ENCODE measurements at regions not wholly inside any gene's neighbourhood (a gene's known extent, or its start where the extent isn't known, plus 50 kb on each side); places are given as distances from the start of the nearest gene placed in this dataset.

DNA sequence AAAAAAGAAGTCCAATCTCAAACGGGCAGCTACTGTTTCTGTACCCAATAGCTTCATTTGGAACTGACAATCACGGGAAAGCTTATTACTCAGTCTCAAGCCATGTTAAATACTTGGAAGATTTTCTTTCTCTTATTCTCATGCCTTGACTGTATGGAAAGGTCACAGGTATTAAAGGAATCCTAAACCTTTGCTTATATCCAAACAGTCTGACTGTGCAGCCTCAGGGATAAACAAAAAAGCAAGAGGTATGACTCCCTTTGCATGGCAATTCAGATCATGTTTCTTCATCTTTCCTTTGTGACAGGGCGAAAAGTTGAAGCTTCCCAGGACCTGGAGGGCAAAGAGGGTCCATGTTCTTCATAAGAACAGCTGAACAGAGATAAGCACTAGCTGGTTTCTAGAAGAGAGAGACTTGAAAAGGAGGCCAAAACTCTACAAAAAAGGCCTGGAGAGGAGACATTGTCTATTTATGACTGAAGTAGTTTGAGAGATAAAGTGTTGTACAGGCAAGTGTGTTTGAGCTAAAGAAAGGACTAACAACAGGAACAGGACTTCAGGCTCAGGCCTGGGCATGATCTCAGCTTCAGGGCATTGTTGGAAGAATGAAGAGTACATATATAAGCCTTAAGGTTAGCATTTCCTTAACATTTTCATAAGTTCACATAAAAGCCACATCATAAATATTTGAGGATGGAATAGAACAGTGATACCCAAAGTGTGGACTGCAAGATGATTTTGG lies 231.0 kb upstream of the THRB start:
- no peak for ATAC-seq
- Histone ChIP-seq H3K4me3 (no peak overlapping the region), H3K27me3 (no peaks in the 10 kb centered on the region), H3K9me3 (no peaks in the 10 kb centered on the region), H3K4me1 (no peaks in the 10 kb centered on the region), H3K27ac (no peak overlapping the region), H3K36me3 (no peaks in the 10 kb centered on the region)
- TF ChIP-seq, protein P1, sequence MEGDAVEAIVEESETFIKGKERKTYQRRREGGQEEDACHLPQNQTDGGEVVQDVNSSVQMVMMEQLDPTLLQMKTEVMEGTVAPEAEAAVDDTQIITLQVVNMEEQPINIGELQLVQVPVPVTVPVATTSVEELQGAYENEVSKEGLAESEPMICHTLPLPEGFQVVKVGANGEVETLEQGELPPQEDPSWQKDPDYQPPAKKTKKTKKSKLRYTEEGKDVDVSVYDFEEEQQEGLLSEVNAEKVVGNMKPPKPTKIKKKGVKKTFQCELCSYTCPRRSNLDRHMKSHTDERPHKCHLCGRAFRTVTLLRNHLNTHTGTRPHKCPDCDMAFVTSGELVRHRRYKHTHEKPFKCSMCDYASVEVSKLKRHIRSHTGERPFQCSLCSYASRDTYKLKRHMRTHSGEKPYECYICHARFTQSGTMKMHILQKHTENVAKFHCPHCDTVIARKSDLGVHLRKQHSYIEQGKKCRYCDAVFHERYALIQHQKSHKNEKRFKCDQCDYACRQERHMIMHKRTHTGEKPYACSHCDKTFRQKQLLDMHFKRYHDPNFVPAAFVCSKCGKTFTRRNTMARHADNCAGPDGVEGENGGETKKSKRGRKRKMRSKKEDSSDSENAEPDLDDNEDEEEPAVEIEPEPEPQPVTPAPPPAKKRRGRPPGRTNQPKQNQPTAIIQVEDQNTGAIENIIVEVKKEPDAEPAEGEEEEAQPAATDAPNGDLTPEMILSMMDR (IDR thresholded peaks at IDR 0.05) = no peak
- DNase-seq = no peak
- intact Hi-C loops (cut with DNase I) = no loop called here

DNA sequence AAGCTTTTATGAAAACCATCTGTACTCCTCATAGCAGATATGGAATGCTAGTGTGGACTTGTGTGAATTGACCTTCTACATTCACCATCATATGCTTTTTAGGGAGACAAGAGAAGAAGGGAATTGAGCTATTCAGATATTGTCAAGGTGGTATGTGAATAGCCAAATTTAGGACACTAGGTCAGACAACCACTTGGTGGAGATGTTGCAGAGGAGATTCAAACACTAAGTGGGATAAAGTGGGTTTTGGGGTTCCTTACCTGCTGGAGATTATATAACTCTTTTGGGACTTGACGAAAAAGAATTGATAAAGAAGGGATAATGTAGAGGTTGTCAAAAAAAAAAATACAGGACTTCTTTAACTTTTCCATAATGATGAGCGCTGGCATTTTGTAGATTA lies 231.8 kb upstream of the THRB start:
- H3K4me1 ChIP-seq = no peaks in the 10 kb centered on the region
- no peak overlapping the region for H3K27ac ChIP-seq
- intact Hi-C loops (cut with DNase I) = no loop called here
- H3K4me3 ChIP-seq = no peak overlapping the region
- TF ChIP-seq, protein P1 (IDR thresholded peaks at IDR 0.05) = no peak
- H3K9me3 ChIP-seq = no peaks in the 10 kb centered on the region
- no peaks in the 10 kb centered on the region for H3K27me3 ChIP-seq
- ATAC-seq (no peak), DNase-seq (no peak)
- no peaks in the 10 kb centered on the region for H3K36me3 ChIP-seq

DNA sequence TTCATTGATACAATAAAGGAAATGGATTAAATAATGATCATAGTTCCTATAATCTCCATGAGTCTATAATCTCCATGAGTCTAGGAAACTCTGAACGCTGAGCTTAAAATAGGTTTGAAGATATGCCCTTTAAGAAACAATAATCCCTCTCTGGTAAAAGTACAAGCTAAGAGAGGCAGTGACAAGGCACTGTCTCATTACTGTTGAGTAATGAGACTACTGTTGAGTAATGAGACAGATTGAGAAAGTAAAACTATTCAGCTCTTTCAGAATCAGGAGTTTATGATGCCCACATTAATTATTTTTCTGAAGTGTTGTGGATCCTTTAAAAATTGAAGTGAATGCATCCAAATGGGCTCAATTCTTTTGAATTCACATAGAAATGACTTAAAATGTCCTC lies 235.5 kb upstream of the THRB start:
- ATAC-seq (no peak), DNase-seq (no peak)
- Histone ChIP-seq H3K4me1 (no peaks in the 10 kb centered on the region), H3K36me3 (no peaks in the 10 kb centered on the region), H3K4me3 (no peak overlapping the region), H3K27me3 (no peaks in the 10 kb centered on the region), H3K9me3 (no peaks in the 10 kb centered on the region), H3K27ac (no peak overlapping the region)
- intact Hi-C loops (cut with DNase I) = no loop called here
- TF ChIP-seq, protein P1 (IDR thresholded peaks at IDR 0.05) = no peak

DNA sequence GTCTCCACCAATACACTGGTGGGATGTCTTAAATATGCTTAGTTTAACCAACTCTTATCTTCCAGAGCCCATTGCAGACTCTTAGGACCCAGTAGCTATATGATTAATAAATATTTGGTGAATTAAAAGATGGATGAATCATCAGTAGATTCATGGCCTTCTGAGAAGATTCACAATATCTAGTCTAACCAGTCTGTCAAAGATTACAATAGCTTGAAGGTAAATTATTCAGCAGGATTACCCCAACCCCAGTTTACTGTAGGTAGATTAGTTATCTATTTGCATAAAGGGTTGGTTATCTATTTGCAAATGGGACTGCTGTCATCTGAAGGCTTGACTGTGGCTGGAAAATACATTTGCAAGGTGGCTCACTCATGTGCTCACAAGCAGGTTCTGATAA lies 239.4 kb upstream of the THRB start:
- H3K4me3 ChIP-seq = no peak overlapping the region
- H3K27me3 ChIP-seq = no peaks in the 10 kb centered on the region
- H3K36me3 ChIP-seq = no peaks in the 10 kb centered on the region
- DNase-seq (no peak), ATAC-seq (no peak)
- TF ChIP-seq, protein P1 (IDR thresholded peaks at IDR 0.05) = no peak
- intact Hi-C loops (cut with DNase I) = no loop called here
- no peaks in the 10 kb centered on the region for H3K9me3 ChIP-seq
- no peaks in the 10 kb centered on the region for H3K4me1 ChIP-seq
- H3K27ac ChIP-seq = no peak overlapping the region

DNA sequence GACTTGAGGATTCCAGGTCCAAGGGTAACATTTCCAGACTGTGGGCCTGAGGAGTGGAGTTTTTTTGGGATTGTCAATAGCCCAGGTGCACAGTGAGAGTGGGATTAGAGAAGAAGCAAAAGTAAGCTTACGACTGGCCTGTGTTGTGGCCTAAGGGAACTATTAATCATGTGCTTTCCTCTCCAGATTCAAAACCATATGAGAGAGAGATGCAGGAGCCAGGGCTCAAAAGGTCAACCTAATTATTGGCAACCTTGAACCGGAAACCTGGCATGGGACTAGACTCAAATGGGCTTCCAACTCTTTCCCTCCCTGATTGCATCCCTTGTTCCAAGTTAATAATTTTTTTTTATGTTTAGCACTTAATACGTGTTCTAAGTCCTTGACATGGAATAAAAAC lies 242.1 kb upstream of the THRB start:
- Histone ChIP-seq H3K36me3 (no peaks in the 10 kb centered on the region), H3K4me1 (no peaks in the 10 kb centered on the region), H3K9me3 (no peaks in the 10 kb centered on the region), H3K27me3 (no peaks in the 10 kb centered on the region), H3K27ac (no peak overlapping the region), H3K4me3 (no peak overlapping the region)
- TF ChIP-seq, protein P1 (IDR thresholded peaks at IDR 0.05) = no peak
- intact Hi-C loops (cut with DNase I) = no loop called here
- ATAC-seq = no peak
- DNase-seq = no peak

DNA sequence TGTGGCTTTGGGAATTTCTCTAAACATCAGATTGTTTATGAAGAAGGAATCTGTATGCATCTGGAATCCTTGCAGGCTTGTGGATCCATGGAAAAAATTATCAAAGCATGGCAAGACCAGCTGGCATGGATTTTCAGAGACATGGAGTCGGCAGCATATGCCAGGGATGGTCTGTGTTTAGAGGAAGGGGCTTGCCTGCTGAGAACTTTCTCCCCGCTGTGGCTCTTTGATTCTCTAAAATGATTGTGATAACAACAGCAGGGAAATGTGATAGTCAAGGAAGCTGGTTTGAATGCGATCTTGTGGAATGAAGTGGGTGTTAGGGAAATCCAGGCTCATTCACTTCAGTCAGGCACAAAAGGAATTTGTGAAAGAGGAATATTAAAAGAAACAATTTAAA lies 245.7 kb upstream of the THRB start:
- H3K27me3 ChIP-seq = no peaks in the 10 kb centered on the region
- H3K4me1 ChIP-seq = no peaks in the 10 kb centered on the region
- DNase-seq (no peak), ATAC-seq (no peak)
- intact Hi-C loops (cut with DNase I) = no loop called here
- no peak overlapping the region for H3K27ac ChIP-seq
- H3K4me3 ChIP-seq = no peak overlapping the region
- H3K36me3 ChIP-seq = no peaks in the 10 kb centered on the region
- H3K9me3 ChIP-seq = no peaks in the 10 kb centered on the region
- TF ChIP-seq, protein P1 (IDR thresholded peaks at IDR 0.05) = no peak
